Natural killer cell (primary cell): ENCODE measurements at regions not wholly inside any gene's neighbourhood (a gene's known extent, or its start where the extent isn't known, plus 50 kb on each side); places are given as distances from the start of the nearest gene placed in this dataset.

Experiments used
- ATAC-seq, 3 donors: fragments of 150-1000 bp in 2 of 3; fragments of 200-7000 bp in 1 of 3; cut with Tn5 transposase; 1 replicate in 1 of 3; 2 replicates in 2 of 3; pipeline ENCODE4 v1.10.0; 2021; ENCODE audit warnings: mild to moderate bottlenecking in 2 of 3, moderate library complexity in 2 of 3
- DNase-seq, 2 donors: peaks; one replicate each; pipeline versions ENCODE4 v3.0.0 to v3.0.0-alpha.2; 2013 to 2021; ENCODE audit warnings: mixed read lengths in 1 of 2
- H3K27ac ChIP-seq: one replicate; pipeline ENCODE4 v1.5.1; 2013; ENCODE audit warnings: mild to moderate bottlenecking, low read length
- H3K27me3 ChIP-seq: one replicate; pipeline ENCODE4 v1.6.1; 2013; ENCODE audit warnings: low read length; ENCODE audit not compliant: control insufficient read depth, insufficient read depth
- H3K36me3 ChIP-seq: one replicate; pipeline ENCODE4 v1.6.1; 2013; ENCODE audit warnings: low read length; ENCODE audit not compliant: control insufficient read depth, insufficient read depth
- H3K4me1 ChIP-seq: one replicate; pipeline ENCODE4 v1.6.1; 2013; ENCODE audit warnings: low read length; ENCODE audit not compliant: control insufficient read depth, insufficient read depth
- H3K4me3 ChIP-seq: one replicate; pipeline ENCODE4 v1.5.1; 2013; ENCODE audit warnings: low read length
- H3K9me3 ChIP-seq: one replicate; pipeline ENCODE4 v1.6.1; 2013; ENCODE audit warnings: low read length; ENCODE audit not compliant: control insufficient read depth, insufficient read depth
- H3K27ac Mint-ChIP-seq, 2 donors: one replicate each; pipeline ENCODE4 v1.8.0; 2022; ENCODE audit warnings: mild to moderate bottlenecking in 2 of 2, mixed read lengths in 2 of 2, moderate library complexity in 1 of 2
- H3K27me3 Mint-ChIP-seq, 2 donors: one replicate each; pipeline ENCODE4 v1.8.0; 2022; ENCODE audit warnings: low read depth in 2 of 2, mixed read lengths in 2 of 2
- H3K36me3 Mint-ChIP-seq: one replicate; pipeline ENCODE4 v1.8.0; 2022; ENCODE audit warnings: mixed read lengths
- H3K4me1 Mint-ChIP-seq, 2 donors: one replicate each; pipeline ENCODE4 v1.8.0; 2022; ENCODE audit warnings: mixed read lengths in 2 of 2
- H3K4me3 Mint-ChIP-seq: one replicate; pipeline ENCODE4 v1.8.0; 2022; ENCODE audit warnings: mild to moderate bottlenecking, moderate library complexity, mixed read lengths
- H3K9me3 Mint-ChIP-seq, 2 donors: one replicate each; pipeline ENCODE4 v1.8.0; 2022; ENCODE audit warnings: mixed read lengths in 2 of 2
- WGBS: methylation state at CpG from one replicate; pipeline ENCODE4 v1.1.7; 2013; ENCODE audit warnings: missing lambda C conversion rate; ENCODE audit not compliant: insufficient coverage; 5-methylcytosine and 5-hydroxymethylcytosine counted together
- intact Hi-C: fragments of 100-400 bp; cut with micrococcal nuclease; formaldehyde crosslinking; loops from one replicate; pipeline ENCODE4 v1.14.2; 2022
- TF ChIP-seq, protein P1 (sequence below): fragments of 200-600 bp; IDR thresholded peaks from one replicate; pipeline ENCODE4 v1.8.0; 2022; ENCODE audit warnings: antibody characterized with exemption

DNA sequence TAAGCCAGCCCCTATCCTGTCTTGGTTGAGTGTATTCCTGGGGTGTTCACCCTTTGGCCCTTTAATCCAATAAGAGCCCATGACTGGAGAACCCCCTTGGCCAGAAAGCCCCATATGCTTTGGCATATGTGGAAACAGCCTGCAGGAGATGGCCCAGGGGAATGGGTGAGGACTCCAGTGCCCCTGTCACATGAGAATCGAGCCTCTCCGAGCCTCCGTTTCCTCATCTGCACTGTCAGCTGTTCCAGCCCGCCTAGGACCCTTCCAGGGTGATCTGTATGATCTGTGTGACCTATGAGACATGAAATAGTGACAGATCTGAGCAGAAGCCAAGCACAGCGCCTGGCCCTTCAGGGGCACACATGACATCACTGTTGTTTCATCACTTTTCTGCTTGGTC lies 300.7 kb downstream of the ZNF536 start:
- no peaks in the 10 kb centered on the region for H3K36me3 ChIP-seq
- Mint-ChIP-seq H3K27ac (no peak overlapping the region), H3K27me3 (peaks cover 7 to 29% of the 10 kb centered on the region in 2 donors)

DNA sequence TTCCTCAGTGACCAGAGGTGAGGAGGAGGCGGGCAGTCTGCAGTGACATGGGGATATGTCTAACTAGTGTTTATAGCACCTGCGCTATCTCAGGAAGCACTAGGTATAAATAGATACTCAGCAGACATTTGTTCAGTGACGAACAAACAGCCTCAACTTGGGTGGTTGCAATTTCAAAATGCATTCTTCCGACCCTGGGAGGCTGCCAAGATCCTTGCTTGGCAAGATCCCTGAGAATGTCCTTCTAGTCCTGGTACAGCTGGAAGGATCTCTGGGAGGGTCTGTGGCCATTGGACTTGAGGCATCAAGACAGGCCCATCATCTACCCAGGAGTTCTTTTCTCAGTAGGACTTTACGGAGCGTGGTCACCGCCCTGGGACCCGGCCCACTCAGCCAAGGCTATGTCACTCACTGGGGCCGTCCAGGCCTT lies 299.5 kb downstream of the ZNF536 start:
- Mint-ChIP-seq H3K9me3 (no peaks in the 10 kb centered on the region), H3K27ac (no peak overlapping the region), H3K27me3 (peaks cover 7 to 37% of the 10 kb centered on the region in 2 donors), H3K4me3 (no peak overlapping the region), H3K4me1 (no peaks in the 10 kb centered on the region), H3K36me3 (no peaks in the 10 kb centered on the region)
- Histone ChIP-seq H3K36me3 (no peaks in the 10 kb centered on the region), H3K9me3 (no peaks in the 10 kb centered on the region), H3K4me1 (no peaks in the 10 kb centered on the region), H3K27ac (no peak overlapping the region), H3K27me3 (peaks cover 5% of the 10 kb centered on the region), H3K4me3 (no peak overlapping the region)
- intact Hi-C loops = no loop called here
- no peak for DNase-seq
- no peak for ATAC-seq
- TF ChIP-seq, protein P1, sequence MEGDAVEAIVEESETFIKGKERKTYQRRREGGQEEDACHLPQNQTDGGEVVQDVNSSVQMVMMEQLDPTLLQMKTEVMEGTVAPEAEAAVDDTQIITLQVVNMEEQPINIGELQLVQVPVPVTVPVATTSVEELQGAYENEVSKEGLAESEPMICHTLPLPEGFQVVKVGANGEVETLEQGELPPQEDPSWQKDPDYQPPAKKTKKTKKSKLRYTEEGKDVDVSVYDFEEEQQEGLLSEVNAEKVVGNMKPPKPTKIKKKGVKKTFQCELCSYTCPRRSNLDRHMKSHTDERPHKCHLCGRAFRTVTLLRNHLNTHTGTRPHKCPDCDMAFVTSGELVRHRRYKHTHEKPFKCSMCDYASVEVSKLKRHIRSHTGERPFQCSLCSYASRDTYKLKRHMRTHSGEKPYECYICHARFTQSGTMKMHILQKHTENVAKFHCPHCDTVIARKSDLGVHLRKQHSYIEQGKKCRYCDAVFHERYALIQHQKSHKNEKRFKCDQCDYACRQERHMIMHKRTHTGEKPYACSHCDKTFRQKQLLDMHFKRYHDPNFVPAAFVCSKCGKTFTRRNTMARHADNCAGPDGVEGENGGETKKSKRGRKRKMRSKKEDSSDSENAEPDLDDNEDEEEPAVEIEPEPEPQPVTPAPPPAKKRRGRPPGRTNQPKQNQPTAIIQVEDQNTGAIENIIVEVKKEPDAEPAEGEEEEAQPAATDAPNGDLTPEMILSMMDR = no peak
- 83% methylated on average over 9 of the region's 9 CpGs for WGBS

More for the DNA sequence above, 300.7 kb downstream of the ZNF536 start:
- Mint-ChIP-seq H3K9me3 (no peaks in the 10 kb centered on the region), H3K4me3 (no peak overlapping the region), H3K36me3 (no peaks in the 10 kb centered on the region), H3K4me1 (no peaks in the 10 kb centered on the region)
- Histone ChIP-seq H3K27me3 (peaks cover 5% of the 10 kb centered on the region), H3K27ac (no peak overlapping the region), H3K4me1 (no peaks in the 10 kb centered on the region), H3K9me3 (no peaks in the 10 kb centered on the region), H3K4me3 (no peak overlapping the region)
- TF ChIP-seq, protein P1 = no peak
- WGBS = 84% methylated on average over 5 of the region's 5 CpGs
- DNase-seq = no peak
- ATAC-seq = no peak
- intact Hi-C loops = no loop called here

DNA sequence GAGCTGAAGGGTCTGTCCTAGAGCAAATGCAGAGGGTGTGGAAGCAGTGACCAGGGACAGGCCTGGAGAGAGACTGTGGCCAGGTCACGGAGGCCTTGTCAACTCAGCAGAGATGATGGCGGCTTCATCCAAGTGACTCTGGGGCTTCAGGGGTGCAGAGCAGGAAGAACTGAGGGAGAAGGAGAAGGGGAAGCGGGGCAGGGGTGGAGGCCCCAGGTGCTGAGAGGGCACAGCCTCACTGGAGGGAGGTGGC lies 299.1 kb downstream of the ZNF536 start:
- TF ChIP-seq, protein P1 = no peak
- WGBS = 87% methylated on average over 3 of the region's 3 CpGs
- DNase-seq = no peak

DNA sequence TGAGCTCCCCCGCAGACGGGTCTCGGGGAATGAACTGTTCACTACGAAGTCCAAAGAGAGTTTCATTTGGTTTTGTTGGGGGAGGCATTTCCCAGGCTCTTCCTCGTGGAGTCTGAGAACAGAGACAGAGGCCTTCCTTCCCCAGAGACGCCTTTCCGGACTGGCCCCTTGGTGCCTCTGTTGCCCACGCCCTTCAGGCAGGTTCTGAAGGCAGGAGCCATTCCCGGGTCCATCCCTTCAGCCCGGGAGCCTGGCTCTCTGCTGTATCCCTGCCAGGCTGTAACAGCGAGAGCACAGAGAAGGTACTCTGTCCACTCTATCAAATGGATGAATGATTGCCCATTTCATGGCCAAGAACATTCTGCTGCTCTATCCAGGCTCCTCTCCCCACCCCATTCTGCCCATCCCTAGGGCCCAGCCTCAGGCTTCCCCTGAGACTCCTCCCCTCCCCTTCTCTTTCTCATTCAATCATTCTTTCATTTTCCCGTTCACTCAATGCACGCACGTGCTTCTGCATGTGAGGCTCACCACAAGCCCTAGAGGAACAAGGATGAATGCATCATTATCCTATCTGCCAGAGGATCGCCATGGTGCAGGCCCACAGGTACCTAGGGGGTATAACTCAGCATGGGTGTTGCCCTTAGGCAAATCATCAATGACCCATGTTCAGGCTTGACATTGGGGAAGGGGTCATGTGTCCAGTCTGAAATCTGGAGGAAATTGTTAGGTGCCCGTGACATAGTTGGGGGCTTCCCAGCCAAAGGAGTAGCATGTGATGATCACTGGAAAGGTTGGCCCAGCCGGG lies 298.6 kb downstream of the ZNF536 start:
- Histone ChIP-seq H3K36me3 (no peaks in the 10 kb centered on the region), H3K27me3 (peaks cover 5% of the 10 kb centered on the region), H3K27ac (no peak overlapping the region), H3K4me3 (no peak overlapping the region), H3K9me3 (no peaks in the 10 kb centered on the region), H3K4me1 (no peaks in the 10 kb centered on the region)
- intact Hi-C loops = no loop called here
- WGBS = 88% methylated on average over 17 of the region's 17 CpGs
- Mint-ChIP-seq H3K36me3 (no peaks in the 10 kb centered on the region), H3K4me3 (no peak overlapping the region), H3K27me3 (peaks cover 7 to 37% of the 10 kb centered on the region in 2 donors), H3K9me3 (no peaks in the 10 kb centered on the region), H3K4me1 (no peaks in the 10 kb centered on the region), H3K27ac (no peak overlapping the region)
- TF ChIP-seq, protein P1 = no peak
- DNase-seq = no peak
- no peak for ATAC-seq

More for the DNA sequence above, 299.1 kb downstream of the ZNF536 start:
- no peak overlapping the region for H3K27ac Mint-ChIP-seq
- Histone ChIP-seq H3K4me1 (no peaks in the 10 kb centered on the region), H3K36me3 (no peaks in the 10 kb centered on the region), H3K27me3 (peaks cover 5% of the 10 kb centered on the region), H3K9me3 (no peaks in the 10 kb centered on the region), H3K27ac (no peak overlapping the region), H3K4me3 (no peak overlapping the region)
- intact Hi-C loops = no loop called here
- peaks cover 7 to 37% of the 10 kb centered on the region in 2 donors for H3K27me3 Mint-ChIP-seq
- H3K4me3 Mint-ChIP-seq = no peak overlapping the region
- H3K9me3 Mint-ChIP-seq = no peaks in the 10 kb centered on the region
- no peaks in the 10 kb centered on the region for H3K4me1 Mint-ChIP-seq
- no peaks in the 10 kb centered on the region for H3K36me3 Mint-ChIP-seq
- no peak for ATAC-seq
